ENCODE measurements at regions not wholly inside any gene's neighbourhood (a gene's known extent, or its start where the extent isn't known, plus 50 kb on each side); places are given as distances from the start of the nearest gene placed in this dataset.

DNA sequence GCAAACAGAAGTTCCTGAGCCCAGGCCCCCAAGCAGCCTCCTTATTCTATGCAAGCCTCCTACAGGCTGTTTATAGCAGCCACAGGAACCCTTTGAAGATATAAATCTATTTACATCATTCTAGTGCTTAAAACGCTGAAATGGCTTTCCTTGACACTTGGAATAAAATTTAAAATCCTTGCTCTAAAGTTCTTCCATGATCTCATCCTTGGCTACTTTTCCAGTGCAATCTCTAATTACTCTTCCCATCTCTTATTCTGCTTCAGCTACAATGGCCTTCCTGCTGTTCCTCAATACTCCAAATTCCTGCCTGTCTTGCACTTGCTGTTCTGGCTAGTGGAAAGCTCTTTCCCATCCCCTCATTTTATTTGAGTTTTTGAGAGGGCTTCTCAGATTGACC is 634.2 kb upstream of the NR3C2 start:
- intact Hi-C loops (cut with DNase I) = no loop called here
- H3K27me3 ChIP-seq (ENCODE audit: low read depth) = no peaks in the 10 kb centered on the region
- no peaks in the 10 kb centered on the region for H3K9me3 ChIP-seq
- DNase-seq (no peak), ATAC-seq (no peak)
- H3K4me3 ChIP-seq = no peak overlapping the region
- H3K4me1 ChIP-seq = no peaks in the 10 kb centered on the region
- H3K27ac ChIP-seq = no peak overlapping the region
- TF ChIP-seq, protein P1, sequence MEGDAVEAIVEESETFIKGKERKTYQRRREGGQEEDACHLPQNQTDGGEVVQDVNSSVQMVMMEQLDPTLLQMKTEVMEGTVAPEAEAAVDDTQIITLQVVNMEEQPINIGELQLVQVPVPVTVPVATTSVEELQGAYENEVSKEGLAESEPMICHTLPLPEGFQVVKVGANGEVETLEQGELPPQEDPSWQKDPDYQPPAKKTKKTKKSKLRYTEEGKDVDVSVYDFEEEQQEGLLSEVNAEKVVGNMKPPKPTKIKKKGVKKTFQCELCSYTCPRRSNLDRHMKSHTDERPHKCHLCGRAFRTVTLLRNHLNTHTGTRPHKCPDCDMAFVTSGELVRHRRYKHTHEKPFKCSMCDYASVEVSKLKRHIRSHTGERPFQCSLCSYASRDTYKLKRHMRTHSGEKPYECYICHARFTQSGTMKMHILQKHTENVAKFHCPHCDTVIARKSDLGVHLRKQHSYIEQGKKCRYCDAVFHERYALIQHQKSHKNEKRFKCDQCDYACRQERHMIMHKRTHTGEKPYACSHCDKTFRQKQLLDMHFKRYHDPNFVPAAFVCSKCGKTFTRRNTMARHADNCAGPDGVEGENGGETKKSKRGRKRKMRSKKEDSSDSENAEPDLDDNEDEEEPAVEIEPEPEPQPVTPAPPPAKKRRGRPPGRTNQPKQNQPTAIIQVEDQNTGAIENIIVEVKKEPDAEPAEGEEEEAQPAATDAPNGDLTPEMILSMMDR (IDR thresholded peaks at IDR 0.05) = no peak
- no peaks in the 10 kb centered on the region for H3K36me3 ChIP-seq

DNA sequence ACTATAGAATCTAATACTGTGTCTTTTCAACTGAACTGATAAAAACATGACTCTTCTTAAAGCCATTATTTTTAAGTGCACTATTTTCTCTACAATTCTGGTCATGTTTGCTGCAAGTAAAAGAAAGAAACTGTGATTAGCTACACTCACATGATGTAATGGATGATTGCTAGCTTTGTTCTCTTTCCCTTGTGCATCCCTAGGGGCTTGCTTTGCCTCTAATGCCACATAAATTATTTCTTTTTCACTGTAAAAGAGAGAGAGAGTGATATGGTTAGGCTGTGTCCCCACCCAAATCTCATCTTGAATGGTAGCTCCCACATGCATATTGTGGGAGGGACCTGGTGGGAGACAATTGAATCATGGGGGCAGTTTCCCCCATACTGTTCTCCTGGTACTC is 630.2 kb upstream of the NR3C2 start:
- ATAC-seq (no peak), DNase-seq (no peak)
- intact Hi-C loops (cut with DNase I) = no loop called here
- Histone ChIP-seq H3K4me3 (no peak overlapping the region), H3K27ac (no peak overlapping the region), H3K27me3 (ENCODE audit: low read depth) (no peaks in the 10 kb centered on the region), H3K9me3 (no peaks in the 10 kb centered on the region), H3K36me3 (no peaks in the 10 kb centered on the region), H3K4me1 (no peaks in the 10 kb centered on the region)
- TF ChIP-seq, protein P1 (IDR thresholded peaks at IDR 0.05) = no peak

DNA sequence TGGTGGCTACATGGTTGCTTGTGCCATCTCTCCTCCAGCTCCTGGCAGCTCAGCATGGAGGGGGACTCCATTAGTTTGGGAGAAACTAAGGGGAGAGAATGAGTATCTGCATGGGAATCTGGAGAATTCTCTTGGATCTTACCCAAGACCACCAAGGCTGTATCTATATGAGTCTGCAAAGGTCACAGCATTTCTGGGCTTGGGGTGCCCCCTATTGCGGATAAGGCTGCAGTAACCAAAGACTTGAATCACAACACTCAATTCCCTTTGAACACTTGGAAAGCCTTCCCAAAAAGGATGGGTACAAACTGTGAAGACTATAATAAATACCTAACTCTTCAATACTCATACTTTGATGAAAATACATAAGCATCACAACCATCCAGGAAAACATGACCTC is 623.5 kb upstream of the NR3C2 start:
- intact Hi-C loops (cut with DNase I) = no loop called here

DNA sequence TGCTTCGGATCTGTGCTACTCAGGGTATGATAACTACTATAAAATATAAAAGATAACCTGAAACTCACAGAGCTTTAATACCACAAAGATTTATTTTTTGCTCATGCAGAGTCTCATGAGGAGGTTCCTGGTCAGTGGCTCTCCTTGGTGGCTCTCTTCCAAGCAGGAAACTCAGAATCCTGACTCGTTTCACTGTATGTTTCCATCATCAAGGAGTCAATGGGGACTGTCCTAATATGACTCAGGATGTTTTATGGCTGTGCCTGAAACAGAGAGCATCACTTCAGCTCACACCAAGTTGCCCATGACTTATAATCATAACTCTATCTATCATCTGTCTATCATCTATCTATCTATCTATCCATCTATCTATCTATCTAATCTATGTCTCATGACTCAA is 620.8 kb upstream of the NR3C2 start:
- intact Hi-C loops (cut with DNase I) = no loop called here
- DNase-seq (no peak), ATAC-seq (no peak)
- Histone ChIP-seq H3K4me3 (no peak overlapping the region), H3K9me3 (no peaks in the 10 kb centered on the region), H3K27ac (no peak overlapping the region), H3K4me1 (no peaks in the 10 kb centered on the region), H3K27me3 (ENCODE audit: low read depth) (no peaks in the 10 kb centered on the region), H3K36me3 (no peaks in the 10 kb centered on the region)
- TF ChIP-seq, protein P1 (IDR thresholded peaks at IDR 0.05) = no peak

More for the DNA sequence above, 623.5 kb upstream of the NR3C2 start:
- DNase-seq (no peak), ATAC-seq (no peak)
- TF ChIP-seq, protein P1 (IDR thresholded peaks at IDR 0.05) = no peak
- no peaks in the 10 kb centered on the region for H3K36me3 ChIP-seq
- H3K4me3 ChIP-seq = no peak overlapping the region
- H3K27ac ChIP-seq = no peak overlapping the region
- no peaks in the 10 kb centered on the region for H3K9me3 ChIP-seq
- H3K27me3 ChIP-seq (ENCODE audit: low read depth) = no peaks in the 10 kb centered on the region
- no peaks in the 10 kb centered on the region for H3K4me1 ChIP-seq

DNA sequence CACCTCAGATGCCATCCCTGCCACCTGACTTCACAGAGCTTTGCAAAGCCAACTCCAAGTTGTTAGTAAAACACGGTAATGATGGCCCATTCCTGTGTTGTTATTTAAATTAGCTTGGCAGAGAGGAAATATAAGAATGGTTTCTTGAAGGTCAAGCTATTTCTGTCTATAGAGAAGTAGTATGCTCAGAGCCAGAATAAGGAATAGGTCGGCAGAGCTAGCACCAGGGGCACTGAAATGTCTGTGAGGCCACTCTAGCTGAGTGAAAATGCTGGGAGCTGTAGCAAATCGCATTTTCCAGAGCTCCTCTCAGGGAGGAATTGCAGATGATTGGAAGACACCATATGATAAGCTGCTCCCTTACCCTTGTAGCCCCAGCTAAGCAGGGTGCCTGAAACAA is 615.4 kb upstream of the NR3C2 start:
- Histone ChIP-seq H3K4me3 (no peak overlapping the region), H3K36me3 (no peaks in the 10 kb centered on the region), H3K4me1 (no peaks in the 10 kb centered on the region), H3K27ac (no peak overlapping the region), H3K27me3 (ENCODE audit: low read depth) (no peaks in the 10 kb centered on the region), H3K9me3 (no peaks in the 10 kb centered on the region)
- TF ChIP-seq, protein P1 (IDR thresholded peaks at IDR 0.05) = no peak
- intact Hi-C loops (cut with DNase I) = no loop called here
- no peak for DNase-seq
- ATAC-seq = no peak

DNA sequence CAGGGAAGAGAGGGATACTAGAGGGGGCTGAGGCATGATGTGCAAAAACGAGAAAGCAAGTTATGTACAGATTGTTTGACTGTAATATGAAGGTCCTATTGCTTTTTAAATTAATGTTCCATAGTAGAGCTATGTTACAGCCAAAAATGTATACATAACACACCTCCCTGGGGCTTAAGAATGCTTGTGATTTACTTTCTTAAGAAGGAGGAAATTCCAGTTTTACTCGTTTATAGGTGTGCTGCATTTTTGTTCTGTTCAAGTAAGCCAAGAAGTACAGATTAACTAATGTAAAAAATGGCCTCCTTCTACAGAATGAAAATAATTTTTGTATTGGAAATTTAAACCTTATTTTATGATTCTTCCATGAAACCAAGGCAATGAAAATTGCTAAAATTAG is 614.4 kb upstream of the NR3C2 start:
- ATAC-seq = no peak
- H3K36me3 ChIP-seq = no peaks in the 10 kb centered on the region
- TF ChIP-seq, protein P1 (IDR thresholded peaks at IDR 0.05) = no peak
- H3K4me3 ChIP-seq = no peak overlapping the region
- intact Hi-C loops (cut with DNase I) = no loop called here
- no peak overlapping the region for H3K27ac ChIP-seq
- no peaks in the 10 kb centered on the region for H3K4me1 ChIP-seq
- no peak for DNase-seq
- H3K9me3 ChIP-seq = no peaks in the 10 kb centered on the region
- H3K27me3 ChIP-seq (ENCODE audit: low read depth) = no peaks in the 10 kb centered on the region
